HG02678 (cell line): ENCODE measurements at regions not wholly inside any gene's neighbourhood (a gene's known extent, or its start where the extent isn't known, plus 50 kb on each side); places are given as distances from the start of the nearest gene placed in this dataset.
"Not testable (repeated sequence)": the region's sequence is repeated elsewhere in the genome, so short reads cannot be mapped to it uniquely, and the experiment has no call there.

Experiments used
- ATAC-seq: cut with Tn5 transposase; IDR thresholded peaks from one replicate; pipeline ENCODE4 v1.9.1; 2021; ENCODE audit warnings: mild to moderate bottlenecking, moderate library complexity; ENCODE audit not compliant: unreplicated experiment

DNA sequence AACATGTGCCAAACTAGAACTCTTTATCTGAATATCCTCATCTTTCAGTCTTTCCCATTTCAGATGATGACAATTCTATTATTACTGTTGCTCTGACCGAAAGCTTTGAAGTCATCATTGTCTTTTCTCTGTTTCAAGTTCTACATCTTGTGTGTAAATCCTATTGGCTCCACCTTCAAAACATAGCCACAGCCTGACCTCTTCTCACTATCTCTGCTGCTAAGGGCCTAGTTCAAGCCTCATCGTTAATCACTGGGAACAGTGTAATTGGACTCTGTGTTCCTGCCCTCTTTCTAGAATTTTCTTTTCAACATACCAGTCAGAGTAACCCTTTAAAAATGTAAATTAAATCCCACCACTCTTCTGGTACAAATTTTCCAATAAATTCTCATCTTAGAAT is 105.1 kb downstream of the OXSM start:
- no peak for ATAC-seq

DNA sequence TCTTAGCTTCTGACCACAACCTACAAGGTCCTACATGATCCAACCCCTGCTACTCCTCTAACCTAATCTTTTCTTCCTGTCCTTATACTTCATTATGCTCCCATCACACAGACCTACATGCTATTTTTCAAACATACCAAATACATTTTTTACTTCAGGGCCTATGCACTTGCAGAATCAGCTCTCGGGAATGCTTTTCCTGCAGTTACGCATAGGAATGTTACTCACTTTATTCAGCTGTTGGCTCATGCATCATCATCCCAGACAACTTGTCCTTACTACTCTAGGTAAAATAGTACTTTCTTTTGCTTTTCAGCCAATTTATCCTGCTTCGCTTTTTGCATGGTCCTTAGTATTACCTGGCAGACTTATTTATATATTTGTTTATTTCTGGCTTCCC is 105.6 kb downstream of the OXSM start:
- ATAC-seq, result no peak

DNA sequence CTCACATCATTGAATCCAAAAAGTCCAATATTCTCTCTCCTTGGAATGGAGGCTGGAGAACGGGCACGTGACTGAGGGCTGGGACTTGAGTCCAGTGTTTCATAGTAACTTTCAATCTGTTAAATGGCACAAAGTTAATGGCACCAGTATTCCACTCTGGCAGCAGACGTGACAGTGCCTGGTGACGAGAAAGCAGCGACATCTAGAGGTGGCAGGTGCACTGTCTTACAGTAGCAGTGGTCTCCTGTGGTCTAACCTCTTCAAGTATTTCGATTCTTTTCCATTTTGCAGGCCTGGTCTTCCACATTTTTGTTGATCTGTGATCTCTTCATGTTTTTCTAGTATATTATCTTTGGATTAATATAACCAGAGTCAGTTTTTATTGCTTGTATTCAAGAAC is 107.1 kb downstream of the OXSM start:
- ATAC-seq, result peak; percentile 72

DNA sequence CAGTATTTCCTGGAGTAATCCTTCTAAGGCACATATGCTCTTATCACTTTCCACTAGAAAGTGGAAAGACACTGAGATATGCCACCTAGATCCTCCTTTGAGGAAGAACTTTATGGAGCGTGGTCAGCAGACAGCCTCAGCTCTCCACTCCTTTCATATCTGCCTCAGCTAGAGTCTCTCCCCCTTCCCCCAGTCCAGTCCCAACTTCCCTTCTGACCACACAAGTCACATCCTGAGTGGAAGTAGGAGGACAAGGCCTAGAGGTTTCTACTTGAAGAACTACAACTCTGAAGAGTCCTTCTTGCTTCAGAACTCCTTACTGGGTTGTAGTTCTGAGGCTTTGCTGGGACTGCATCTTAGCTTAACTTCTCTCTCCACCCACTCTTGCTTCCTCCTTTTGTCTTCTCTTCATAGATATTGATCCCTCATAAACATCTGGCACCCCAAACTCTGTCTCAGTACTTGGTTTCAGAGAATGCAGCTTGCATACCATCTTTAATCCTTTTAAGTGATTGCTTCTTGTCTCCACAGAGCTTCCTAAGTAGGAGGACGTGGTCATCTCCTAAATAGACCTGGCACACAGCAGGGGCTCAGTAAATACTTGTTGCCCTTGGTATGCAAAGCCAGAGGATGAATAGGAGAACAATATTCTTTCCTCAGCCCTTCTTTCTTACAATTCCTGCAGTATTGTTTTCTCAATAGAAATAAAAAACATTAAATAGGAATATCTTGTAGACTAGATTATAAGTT is 109.6 kb downstream of the OXSM start:
- no peak for ATAC-seq

DNA sequence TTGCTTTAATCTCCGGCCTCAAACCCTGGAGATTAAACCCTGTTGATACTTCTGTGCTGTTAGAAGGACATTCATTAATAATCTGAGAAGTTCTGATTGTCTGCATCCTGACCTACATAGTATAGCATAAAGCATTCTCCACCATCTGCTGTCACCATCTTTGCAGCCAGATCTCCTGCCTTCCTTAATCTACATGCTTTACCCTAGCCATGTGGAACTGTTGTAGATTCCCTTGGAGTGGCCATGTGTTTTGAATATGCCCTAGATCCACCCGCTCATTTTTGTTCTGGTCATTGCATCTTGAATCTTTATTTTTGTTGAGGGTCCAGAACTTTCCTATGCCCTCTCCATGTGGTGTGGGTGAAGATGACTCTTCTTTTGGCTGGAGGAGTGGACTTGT is 110.3 kb downstream of the OXSM start:
- ATAC-seq, result no peak

DNA sequence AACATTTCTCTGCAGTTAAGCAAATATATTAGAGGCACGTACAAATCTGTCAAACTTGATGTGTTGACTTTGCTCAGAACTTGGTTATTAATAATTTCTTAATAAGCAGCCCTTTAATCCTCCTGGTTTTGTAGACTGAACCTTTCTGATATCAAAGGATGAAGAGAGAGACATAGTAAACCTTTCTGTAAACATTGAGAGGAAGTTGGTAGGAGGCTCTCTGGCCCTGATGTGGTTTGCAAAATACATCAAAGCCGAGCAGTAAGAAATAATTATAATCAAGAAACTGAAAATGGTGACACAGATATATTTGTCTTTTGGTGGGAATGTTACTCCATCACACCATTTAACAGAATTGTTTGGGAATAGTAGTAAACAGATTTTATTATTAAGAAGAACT is 111.9 kb downstream of the OXSM start:
- no peak for ATAC-seq

DNA sequence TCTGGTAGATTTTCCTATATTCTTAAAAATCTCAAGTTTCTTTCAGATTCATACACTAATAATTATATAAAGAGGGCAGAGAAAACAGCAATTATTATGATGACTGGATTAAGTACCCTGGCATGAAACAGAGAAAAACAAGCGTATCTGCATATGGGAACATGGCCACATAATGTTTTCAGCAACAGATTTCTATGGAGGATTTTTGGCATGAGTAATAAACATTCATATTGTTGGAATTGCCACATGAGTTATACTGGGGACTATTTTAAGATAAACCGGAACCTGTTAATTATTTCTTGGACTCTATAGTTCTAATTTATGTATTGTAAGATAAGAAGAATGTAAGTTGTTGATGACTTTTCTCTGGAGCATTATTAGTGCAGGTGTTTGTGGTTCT is 112.7 kb downstream of the OXSM start:
- ATAC-seq, result no peak

DNA sequence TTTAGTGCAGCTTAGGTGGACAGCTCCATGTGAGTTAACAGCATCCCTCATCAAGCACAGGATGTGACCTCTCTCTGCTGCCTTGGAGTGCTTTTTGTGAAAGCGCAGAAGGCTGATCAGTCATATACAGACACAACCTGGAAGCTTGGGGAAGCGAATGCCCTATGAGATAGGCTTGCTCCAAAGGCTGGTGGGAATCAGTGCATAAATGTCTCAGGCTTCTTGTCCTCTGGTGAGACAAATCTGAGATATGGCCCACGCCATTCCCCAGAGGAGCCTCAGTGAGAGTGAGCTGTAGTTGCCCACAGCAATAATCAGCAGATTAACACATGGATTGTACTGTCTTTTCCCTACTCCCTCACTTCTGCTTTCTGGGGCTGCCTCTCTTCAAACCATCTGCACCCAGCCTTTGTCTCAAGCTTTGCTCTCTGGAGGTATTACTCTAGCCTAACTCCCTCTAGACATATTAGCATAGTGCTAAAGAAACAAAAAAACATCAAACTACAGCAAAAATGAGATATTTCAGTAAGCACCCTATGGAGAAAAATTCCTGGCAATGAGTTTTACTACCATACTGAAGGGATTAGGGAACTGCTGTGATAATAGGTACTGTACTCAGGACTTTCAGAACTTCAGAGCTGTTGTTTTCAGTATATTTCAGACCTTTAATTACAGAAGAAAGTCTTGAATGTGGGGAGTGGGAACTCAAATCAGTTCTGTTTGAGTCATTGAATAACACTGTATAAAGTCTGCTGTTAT is 113.7 kb downstream of the OXSM start:
- no peak for ATAC-seq

DNA sequence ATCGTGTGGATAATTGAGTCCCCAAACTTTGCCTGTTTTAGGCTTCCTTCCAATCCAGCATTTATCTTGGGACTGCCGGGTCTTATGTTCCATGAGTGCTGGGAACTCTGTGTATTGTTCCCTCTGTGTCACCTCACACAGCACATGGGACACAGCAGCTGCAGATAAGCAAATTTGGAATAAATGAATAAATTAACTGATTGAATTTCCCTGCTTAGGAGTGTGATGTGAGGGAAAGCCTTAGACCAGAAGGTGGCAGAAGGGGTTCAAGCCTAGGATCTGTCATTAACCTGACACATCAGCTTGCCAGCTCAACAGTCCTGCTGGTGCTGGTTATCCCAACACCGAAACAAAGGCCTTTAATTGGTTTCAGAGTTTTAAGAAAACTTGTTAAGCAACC is 114.3 kb downstream of the OXSM start:
- no peak for ATAC-seq

DNA sequence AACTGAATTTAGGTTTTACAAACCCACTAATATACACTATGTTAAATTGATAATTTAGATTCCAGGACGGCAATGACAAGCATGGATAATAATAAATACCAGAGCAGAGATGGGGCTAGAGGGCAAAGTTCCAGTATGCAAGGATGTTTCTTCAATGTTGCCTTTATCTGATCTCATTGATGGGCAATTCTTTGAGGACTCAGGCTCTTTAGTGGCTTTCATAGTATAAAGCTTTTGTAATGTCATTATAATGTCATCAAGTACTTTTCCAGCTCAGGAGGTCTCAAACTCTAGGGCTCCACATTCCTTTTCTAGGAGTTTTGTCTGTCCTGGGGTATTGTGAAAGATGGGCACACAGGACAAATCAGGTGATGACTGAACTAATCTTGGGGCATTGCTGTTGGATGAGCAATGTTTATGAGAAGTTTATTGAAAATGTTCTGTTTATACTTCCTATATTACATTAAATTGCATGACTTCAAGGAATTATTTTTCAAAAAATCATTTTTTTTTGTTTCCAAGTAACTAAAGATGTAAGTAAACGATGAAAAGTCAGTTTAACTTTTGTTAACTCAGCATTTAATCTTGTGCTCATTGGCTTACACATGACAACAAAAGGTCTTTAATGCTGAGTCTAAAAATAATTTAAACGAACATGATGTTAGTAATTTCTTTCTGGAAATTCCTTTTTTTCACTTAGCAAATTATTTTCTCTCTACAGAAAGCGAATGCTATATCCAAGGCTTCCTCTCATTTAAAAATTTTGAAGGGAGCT is 116.4 kb downstream of the OXSM start:
- no peak for ATAC-seq

DNA sequence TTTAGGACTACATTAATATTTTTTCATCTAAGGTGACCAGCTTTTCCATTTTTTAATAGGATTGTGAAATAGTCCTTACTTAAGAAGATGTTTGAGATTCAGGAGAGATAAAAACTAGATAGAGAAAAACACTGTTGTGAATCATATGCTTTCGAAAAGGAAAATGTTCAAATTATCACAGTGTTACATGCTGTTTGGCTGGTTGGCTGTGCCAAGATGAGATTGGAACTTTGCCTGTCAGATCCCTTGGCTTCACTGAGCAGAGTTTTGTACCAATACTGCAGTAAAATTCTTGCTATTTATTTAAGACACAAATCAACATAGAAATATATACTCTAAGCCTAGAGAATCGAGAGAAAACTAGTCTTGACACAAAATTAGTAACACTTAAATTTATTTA is 117.2 kb downstream of the OXSM start:
- no peak for ATAC-seq

DNA sequence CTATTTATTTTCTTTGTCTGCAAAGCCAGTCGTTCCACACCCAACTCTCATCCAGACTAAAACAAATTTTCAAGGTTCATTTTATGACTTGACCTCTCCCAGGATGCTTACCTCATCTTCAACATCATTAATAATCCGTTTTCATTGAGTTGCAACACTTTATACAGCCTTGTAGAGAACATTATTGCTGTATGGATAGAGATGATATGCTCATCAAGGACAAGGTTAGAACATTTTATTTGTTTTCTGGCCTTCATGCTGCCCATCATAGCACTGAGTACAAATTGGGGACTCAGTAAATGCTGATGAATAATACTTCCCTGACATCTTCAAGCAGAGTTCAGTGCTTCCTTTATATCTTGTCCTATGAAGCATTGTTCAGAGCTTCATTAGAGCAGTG is 120.2 kb downstream of the OXSM start:
- no peak for ATAC-seq

DNA sequence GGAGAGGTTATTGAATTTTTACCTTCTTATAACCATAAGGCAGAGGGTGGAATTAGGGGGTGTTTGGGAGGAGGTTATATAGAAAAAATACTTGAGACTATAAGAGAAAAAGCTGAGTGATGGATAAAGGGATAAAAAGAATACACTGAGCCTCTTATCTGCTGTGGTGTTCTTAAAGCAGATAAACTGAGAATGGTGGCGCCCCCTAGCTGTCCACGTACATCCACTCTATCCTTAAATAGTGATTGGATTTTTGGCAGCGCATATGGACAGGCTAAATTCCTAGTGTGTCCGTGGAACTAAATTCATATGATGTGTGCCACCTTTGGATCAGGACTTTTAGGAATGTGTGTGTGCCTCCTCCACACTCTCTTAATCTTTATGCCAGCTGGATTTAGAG is 121.1 kb downstream of the OXSM start:
- no peak for ATAC-seq

DNA sequence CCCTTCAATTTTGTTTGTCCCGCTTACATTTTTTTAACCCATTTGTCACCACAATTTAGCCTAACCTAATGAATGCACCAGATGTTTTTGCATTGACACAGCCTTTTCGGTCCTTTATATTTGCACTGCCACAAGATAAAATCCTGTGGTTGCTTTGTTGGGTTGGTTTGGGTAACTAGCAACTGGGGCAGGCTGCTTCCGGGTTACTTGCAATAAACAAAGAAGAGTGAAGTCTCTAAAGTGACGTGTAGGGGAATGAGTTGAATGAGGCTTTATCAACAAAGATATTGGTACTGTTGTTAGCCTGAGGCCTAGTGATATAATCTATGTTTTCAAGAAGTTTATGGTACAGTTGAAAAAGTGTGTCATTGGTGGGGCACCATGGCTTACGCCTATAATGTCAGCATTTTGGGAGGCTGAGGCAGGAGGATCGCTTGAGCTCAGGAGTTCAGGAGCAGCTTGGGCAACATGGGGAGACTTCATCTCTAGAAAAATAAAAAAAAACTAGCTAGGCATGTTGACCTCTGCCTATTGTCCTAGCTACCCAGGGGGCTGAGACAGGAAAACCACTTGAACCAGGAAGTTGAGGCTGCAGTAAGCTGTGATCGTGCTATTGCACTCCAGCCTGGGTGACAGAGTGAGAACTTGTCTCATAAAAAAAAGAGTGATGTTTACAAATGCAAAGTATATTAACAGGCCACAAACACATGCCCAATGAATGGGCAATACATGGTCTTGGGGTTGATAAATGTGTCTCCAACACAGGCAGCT is 121.8 kb downstream of the OXSM start:
- ATAC-seq, result no peak

DNA sequence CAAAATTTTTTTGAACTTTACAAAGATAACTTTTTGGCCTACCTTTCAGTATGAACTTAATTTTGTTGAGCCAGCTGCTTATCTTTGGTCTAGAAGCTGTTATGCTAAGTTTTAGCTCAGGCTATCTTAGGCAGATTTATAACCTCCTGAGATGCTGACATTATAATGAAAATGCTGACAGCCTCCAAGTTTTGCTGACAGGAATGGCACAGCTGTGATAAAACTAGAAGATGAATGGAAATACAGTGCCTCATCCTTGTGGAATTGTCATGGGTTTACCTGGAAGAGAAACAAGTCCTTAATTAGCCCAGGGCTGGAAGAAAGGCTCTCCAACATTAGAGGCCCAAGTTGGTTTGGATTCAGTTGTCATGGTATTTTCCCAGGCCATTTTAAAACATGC is 123.3 kb downstream of the OXSM start:
- ATAC-seq, result no peak

DNA sequence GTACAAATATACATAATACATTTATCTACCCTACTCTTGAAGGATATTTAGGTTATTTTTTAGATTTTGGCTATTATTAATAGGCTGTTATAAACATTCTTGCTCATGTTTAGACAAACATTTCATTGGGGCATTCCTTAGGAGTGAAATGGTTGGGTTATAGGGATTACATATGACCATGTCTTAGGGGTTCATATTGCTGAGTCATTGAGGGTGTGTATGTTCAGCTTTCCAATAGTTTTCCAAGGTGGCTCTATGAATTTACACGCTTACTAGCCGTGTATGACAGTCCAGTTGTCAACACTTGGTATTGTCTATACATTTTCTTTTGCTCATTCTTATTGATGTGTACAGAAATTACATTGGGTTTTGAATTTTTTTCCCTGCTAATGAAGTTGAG is 125.8 kb downstream of the OXSM start:
- no peak for ATAC-seq

DNA sequence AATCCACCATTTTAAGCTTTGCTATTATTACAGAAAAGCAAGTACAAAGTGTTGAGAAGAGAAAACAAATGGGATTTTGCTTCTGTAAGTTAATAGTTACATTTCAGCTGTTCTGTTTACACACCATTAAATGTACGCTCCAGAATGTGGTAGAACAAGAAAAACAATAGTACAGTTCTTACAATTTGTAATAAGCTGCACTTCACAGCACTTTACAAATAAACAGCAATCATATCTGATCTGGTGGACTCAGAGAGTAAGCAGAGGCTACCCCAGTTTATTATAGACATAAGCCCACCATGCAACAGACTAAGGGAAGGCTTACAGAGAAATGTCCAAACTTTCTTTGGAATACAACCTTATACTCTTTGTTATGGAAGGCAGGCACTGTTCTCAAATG is 126.4 kb downstream of the OXSM start:
- ATAC-seq, result no peak

DNA sequence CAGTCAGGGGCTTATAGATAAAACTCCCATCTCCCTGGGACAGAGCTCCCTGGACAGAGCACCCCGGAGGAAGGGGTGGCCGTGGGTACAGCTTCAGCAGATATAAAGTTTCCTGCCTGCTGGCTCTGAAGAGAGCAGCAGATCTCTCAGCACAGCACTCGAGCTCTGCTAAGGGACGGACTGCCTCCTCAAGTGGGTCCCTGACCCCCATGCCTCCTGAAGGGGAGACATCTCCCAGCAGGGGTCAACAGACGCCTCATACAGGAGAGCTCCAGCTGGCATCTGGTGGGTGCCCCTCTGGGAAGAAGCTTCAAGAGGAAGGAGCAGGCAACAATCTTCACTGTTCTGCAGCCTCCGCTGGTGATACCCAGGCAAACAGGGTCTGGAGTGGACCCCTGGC is 142.1 kb downstream of the OXSM start:
- ATAC-seq, result not testable (repeated sequence)

DNA sequence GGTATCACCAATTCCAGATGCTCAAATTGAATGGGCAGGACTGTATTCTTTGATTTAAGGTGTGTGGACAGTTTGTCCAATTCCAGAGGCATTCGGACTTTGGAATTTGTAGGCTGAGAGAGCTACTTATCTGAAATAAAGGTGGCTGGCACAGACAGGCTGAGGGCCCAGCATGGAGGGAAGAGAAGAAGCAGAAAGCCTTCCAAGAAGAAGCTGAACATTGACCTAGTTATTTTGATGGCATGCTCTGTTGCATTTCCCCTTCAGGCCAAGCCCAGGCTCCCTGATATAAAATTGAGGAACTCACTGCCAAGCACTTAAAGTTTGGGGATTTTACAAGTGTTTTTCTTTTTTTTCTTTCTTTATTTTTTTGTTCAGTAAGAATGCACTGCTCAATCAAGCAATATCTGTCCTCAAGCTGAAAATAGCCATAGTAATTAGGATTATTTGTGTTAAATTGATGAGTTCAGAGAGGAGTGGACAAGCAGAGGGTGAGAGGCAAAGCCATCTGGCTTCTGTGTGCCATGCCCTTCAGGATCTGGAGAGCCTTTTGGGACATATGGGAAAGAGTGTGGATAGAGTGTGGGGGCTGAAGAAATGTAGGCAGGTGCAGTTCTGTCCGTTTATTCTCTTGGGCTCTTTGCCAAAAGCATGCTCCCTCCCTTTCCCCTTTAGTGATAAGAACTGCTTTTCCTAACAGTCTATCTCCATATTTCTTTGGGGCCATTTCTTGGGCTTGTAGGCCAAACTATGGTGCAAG is 148.9 kb downstream of the OXSM start:
- no peak for ATAC-seq

DNA sequence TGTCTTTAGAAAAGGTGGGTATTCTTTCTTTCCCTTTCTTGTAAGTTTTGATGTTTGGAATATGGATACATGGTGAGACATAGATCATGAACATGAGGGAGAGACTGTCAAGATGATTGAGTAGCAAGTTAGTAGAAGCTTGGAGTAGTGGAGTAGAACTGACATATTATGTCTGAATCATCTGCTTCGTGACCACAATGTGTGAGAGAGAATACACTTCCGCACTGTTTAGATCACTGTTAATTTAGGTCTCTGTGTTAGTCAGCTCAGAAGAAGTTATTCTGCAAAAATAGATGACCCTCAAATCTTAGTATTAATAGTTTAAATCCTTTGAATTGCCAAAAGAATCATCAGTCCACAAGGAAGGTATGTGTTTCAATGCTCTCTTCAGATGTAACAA is 151.0 kb downstream of the OXSM start:
- no peak for ATAC-seq
